ENCODE measurements at regions not wholly inside any gene's neighbourhood (a gene's known extent, or its start where the extent isn't known, plus 50 kb on each side); places are given as distances from the start of the nearest gene placed in this dataset.
A peak's percentile ranks its signal among the peaks of the same experiment; 100 is the strongest.

DNA sequence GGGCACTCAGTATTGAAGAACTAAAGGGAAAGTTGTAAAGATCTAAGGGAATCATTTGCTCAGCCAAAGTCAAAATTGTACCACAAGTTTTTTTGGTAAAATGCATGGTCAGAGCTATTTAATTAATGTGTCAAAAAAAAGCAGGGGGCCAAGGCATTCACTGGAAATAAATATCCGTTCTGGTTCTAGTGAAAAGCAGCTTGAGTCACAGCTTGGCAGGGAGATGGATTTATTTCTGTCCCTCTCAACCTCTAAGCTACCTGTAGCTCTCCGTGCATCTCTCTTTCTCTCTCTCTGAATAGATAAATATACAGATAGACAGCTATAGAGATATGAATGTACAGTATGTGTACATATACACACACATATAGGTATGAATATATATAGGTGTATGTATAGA, 554.4 kb upstream of the TMEM132C start:
- H3K4me3 ChIP-seq (ENCODE audit: low read depth, low read length), result no peak overlapping the region
- Mint-ChIP-seq H3K36me3 (no peaks in the 10 kb centered on the region), H3K9me3 (peaks cover 0 to 7% (median 3%) of the 10 kb centered on the region in 7 donors), H3K27me3 (no peaks in the 10 kb centered on the region), H3K4me1 (no peaks in the 10 kb centered on the region), H3K4me3 (no peak overlapping the region), H3K27ac (no peak overlapping the region)
- no peak overlapping the region for H3K27ac ChIP-seq (ENCODE audit: insufficient read depth, low read length, poor library complexity, severe bottlenecking)
- no peaks in the 10 kb centered on the region for H3K4me1 ChIP-seq (ENCODE audit: control insufficient read depth, insufficient read depth, low read length, poor library complexity, severe bottlenecking)
- peaks cover 0 to 3% of the 10 kb centered on the region in 2 experiments for H3K9me3 ChIP-seq (ENCODE audit: control insufficient read depth in 2 of 2, low read length in 2 of 2)
- H3K36me3 ChIP-seq (ENCODE audit: control insufficient read depth, insufficient read depth, low read length), result no peaks in the 10 kb centered on the region
- ATAC-seq (ENCODE audit: low read depth in 2 of 2), result no peak
- DNase-seq, result no peak
- H3K27me3 ChIP-seq (ENCODE audit: control insufficient read depth, insufficient read depth, low read length), result no peaks in the 10 kb centered on the region

DNA sequence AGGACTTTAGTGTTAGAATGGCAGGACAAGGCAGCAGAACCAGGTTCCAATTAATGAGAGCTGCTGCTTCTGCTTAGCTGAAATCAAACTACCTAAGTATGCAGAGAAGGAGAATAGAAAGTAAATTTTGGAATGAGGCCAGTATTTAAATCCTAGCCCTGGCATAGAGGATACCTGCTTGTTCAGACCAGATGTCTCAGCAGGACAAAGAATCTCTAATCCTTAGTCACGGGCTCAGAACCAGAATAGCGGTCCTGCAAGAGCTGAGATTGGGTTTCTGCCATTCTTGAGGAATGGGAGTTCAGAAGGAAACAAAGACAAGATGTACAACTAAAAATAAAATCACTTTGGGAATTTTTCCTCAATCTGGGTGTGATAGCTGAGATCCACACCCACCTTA, 550.8 kb upstream of the TMEM132C start:
- Histone ChIP-seq H3K4me1 (ENCODE audit: control insufficient read depth, insufficient read depth, low read length, poor library complexity, severe bottlenecking) (no peaks in the 10 kb centered on the region), H3K4me3 (ENCODE audit: low read depth, low read length) (no peak overlapping the region), H3K36me3 (ENCODE audit: control insufficient read depth, insufficient read depth, low read length) (no peaks in the 10 kb centered on the region), H3K27me3 (ENCODE audit: control insufficient read depth, insufficient read depth, low read length) (no peaks in the 10 kb centered on the region), H3K27ac (ENCODE audit: insufficient read depth, low read length, poor library complexity, severe bottlenecking) (no peak overlapping the region), H3K9me3 (ENCODE audit: control insufficient read depth in 2 of 2, low read length in 2 of 2) (peaks cover 0 to 3% of the 10 kb centered on the region in 2 experiments)
- Mint-ChIP-seq H3K4me3 (no peak overlapping the region), H3K27me3 (no peaks in the 10 kb centered on the region), H3K4me1 (no peaks in the 10 kb centered on the region), H3K9me3 (peaks cover 0 to 6% (median 3%) of the 10 kb centered on the region in 7 donors), H3K36me3 (no peaks in the 10 kb centered on the region), H3K27ac (peak overlapping the region in 1 of 3 donors; percentile 58)
- DNase-seq, result no peak
- ATAC-seq (ENCODE audit: low read depth in 2 of 2), result no peak

DNA sequence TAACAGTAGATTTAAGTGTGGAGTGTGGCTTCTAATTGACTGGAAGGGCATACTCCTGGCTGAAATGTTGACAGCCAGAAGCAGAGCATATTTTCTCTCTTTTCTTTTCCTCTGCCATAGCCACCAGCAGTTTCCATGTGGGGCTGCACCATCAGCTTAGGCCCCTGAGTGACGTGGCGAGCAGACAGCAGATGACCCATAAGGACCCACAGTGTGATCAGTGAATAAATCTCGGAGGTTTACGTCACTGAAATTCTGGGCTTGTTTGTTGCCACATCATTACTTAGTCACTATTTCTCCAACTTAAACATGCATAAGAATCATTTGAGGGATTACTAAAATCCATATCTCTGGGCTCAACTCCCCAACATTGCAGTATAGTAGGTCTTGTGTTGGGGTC, 549.7 kb upstream of the TMEM132C start:
- Mint-ChIP-seq H3K4me1 (no peaks in the 10 kb centered on the region), H3K4me3 (no peak overlapping the region), H3K27ac (no peak overlapping the region), H3K27me3 (no peaks in the 10 kb centered on the region), H3K36me3 (no peaks in the 10 kb centered on the region), H3K9me3 (peaks cover 0 to 10% (median 4%) of the 10 kb centered on the region in 7 donors)
- no peaks in the 10 kb centered on the region for H3K4me1 ChIP-seq (ENCODE audit: control insufficient read depth, insufficient read depth, low read length, poor library complexity, severe bottlenecking)
- no peaks in the 10 kb centered on the region for H3K36me3 ChIP-seq (ENCODE audit: control insufficient read depth, insufficient read depth, low read length)
- H3K27ac ChIP-seq (ENCODE audit: insufficient read depth, low read length, poor library complexity, severe bottlenecking), result no peak overlapping the region
- no peak overlapping the region for H3K4me3 ChIP-seq (ENCODE audit: low read depth, low read length)
- no peak for ATAC-seq (ENCODE audit: low read depth in 2 of 2)
- H3K27me3 ChIP-seq (ENCODE audit: control insufficient read depth, insufficient read depth, low read length), result no peaks in the 10 kb centered on the region
- no peak for DNase-seq
- H3K9me3 ChIP-seq (ENCODE audit: control insufficient read depth in 2 of 2, low read length in 2 of 2), result peaks cover 0 to 3% of the 10 kb centered on the region in 2 experiments

DNA sequence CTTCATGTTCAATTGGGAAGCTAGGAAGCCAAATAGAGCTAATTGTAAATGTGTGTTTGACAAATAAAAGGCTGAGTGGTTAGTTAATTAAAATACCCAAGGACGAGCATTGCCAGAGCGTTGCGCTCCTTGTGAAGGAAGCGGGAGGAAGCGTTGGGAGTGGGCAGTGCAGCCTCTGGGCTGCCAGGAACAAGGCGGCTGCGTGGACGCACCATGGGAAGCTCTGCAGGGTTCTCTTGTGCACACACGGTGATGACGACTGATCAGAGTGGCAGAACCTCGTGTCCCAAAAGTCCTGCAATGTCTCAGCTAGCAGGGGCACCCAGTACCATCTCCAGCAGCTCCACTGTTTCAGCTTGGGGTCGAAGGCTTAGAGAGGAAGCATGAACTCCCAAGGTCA, 546.6 kb upstream of the TMEM132C start:
- Histone ChIP-seq H3K36me3 (ENCODE audit: control insufficient read depth, insufficient read depth, low read length) (no peaks in the 10 kb centered on the region), H3K9me3 (ENCODE audit: control insufficient read depth in 2 of 2, low read length in 2 of 2) (peaks cover 0 to 2% of the 10 kb centered on the region in 2 experiments), H3K27ac (ENCODE audit: insufficient read depth, low read length, poor library complexity, severe bottlenecking) (no peak overlapping the region), H3K27me3 (ENCODE audit: control insufficient read depth, insufficient read depth, low read length) (no peaks in the 10 kb centered on the region), H3K4me1 (ENCODE audit: control insufficient read depth, insufficient read depth, low read length, poor library complexity, severe bottlenecking) (no peaks in the 10 kb centered on the region), H3K4me3 (ENCODE audit: low read depth, low read length) (no peak overlapping the region)
- no peaks in the 10 kb centered on the region for H3K27me3 Mint-ChIP-seq
- no peaks in the 10 kb centered on the region for H3K4me1 Mint-ChIP-seq
- H3K27ac Mint-ChIP-seq, result no peak overlapping the region
- H3K9me3 Mint-ChIP-seq, result peaks cover 0 to 8% (median 4%) of the 10 kb centered on the region in 7 donors
- no peak for ATAC-seq (ENCODE audit: low read depth in 2 of 2)
- DNase-seq, result no peak
- H3K4me3 Mint-ChIP-seq, result no peak overlapping the region
- no peaks in the 10 kb centered on the region for H3K36me3 Mint-ChIP-seq

DNA sequence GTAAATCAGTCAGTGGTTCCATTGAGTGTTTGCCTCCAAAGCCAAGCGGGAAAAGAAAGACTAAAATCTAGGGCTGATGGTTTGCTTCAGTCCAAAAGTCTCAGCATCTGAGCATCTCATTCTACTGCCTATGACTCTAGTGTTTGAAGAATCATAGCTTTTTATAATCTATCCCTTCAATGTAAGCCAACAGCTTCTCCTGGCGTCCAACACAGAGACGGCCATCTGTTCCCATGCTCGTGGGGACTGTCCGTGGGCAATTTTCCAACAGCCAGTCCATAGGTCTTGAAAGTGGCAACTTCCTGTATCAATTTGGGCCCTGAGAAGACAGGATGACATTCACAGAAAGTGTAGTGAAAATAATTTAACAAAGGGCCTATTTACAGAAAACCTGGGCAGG, 544.4 kb upstream of the TMEM132C start:
- Histone ChIP-seq H3K9me3 (ENCODE audit: control insufficient read depth in 2 of 2, low read length in 2 of 2) (peaks cover 0 to 2% of the 10 kb centered on the region in 2 experiments), H3K36me3 (ENCODE audit: control insufficient read depth, insufficient read depth, low read length) (no peaks in the 10 kb centered on the region), H3K27me3 (ENCODE audit: control insufficient read depth, insufficient read depth, low read length) (no peaks in the 10 kb centered on the region), H3K4me1 (ENCODE audit: control insufficient read depth, insufficient read depth, low read length, poor library complexity, severe bottlenecking) (no peaks in the 10 kb centered on the region), H3K27ac (ENCODE audit: insufficient read depth, low read length, poor library complexity, severe bottlenecking) (no peak overlapping the region), H3K4me3 (ENCODE audit: low read depth, low read length) (no peak overlapping the region)
- Mint-ChIP-seq H3K27ac (no peak overlapping the region), H3K36me3 (no peaks in the 10 kb centered on the region), H3K9me3 (peaks cover under 1 to 6% (median 3%) of the 10 kb centered on the region in 7 donors), H3K27me3 (no peaks in the 10 kb centered on the region), H3K4me3 (no peak overlapping the region), H3K4me1 (no peaks in the 10 kb centered on the region)
- DNase-seq, result no peak
- no peak for ATAC-seq (ENCODE audit: low read depth in 2 of 2)

DNA sequence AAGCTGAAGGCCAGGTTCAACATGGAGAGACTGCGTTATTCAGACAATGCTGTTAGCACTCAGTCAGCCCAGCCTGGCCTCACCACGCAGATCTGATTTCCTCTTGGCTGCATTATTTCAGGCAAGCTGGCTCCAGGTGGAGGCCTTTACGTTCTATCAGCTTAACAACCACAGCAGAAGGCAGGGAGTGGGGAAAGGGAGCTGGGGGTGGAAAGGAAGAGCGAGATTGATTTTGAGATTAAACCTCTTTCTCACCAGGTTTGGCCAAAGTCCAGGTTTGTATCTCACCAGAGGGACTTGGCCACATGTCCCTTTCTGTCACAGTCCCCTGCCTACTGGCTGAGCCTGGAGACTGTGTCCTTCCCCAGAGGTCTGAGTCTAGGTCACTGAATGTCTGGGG, 543.7 kb upstream of the TMEM132C start:
- H3K27ac Mint-ChIP-seq, result no peak overlapping the region
- no peaks in the 10 kb centered on the region for H3K36me3 Mint-ChIP-seq
- no peak overlapping the region for H3K4me3 ChIP-seq (ENCODE audit: low read depth, low read length)
- no peaks in the 10 kb centered on the region for H3K4me1 Mint-ChIP-seq
- no peak for DNase-seq
- no peak overlapping the region for H3K27ac ChIP-seq (ENCODE audit: insufficient read depth, low read length, poor library complexity, severe bottlenecking)
- ATAC-seq (ENCODE audit: low read depth in 2 of 2), result no peak
- no peaks in the 10 kb centered on the region for H3K4me1 ChIP-seq (ENCODE audit: control insufficient read depth, insufficient read depth, low read length, poor library complexity, severe bottlenecking)
- H3K27me3 ChIP-seq (ENCODE audit: control insufficient read depth, insufficient read depth, low read length), result no peaks in the 10 kb centered on the region
- no peak overlapping the region for H3K4me3 Mint-ChIP-seq
- peaks cover 0 to 2% of the 10 kb centered on the region in 2 experiments for H3K9me3 ChIP-seq (ENCODE audit: control insufficient read depth in 2 of 2, low read length in 2 of 2)
- no peaks in the 10 kb centered on the region for H3K27me3 Mint-ChIP-seq
- H3K36me3 ChIP-seq (ENCODE audit: control insufficient read depth, insufficient read depth, low read length), result no peaks in the 10 kb centered on the region
- peaks cover 0 to 6% (median 3%) of the 10 kb centered on the region in 7 donors for H3K9me3 Mint-ChIP-seq

DNA sequence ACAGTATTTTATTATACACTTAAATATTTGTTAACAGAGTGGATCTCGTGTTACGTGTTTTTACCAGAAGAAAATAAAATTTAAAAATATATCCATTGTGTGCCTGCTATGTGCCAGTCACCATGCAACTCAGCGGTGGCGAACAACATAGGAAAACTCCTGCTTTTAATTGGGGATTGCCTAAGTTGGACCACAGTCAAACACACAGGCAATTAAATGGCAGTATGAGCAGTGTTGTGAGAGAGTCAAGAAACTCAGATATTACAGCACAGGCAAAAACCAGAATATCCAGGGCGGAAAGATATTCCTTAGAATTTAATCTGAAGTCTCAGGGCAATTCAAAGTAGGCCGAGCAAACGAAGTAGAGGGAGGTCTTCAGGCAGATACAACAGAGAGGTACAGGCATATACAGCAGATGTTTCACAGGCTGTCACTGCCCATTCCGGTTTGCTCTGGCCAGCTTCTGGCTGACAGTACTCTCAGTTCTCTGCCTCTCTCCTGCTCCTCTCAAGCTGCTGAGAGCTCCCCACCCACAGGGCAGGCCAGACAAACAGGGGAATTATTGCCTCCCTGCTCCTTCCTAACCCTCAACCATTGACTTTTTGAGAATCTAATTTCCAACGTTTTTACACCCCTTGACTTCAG, 540.2 kb upstream of the TMEM132C start:
- no peaks in the 10 kb centered on the region for H3K27me3 Mint-ChIP-seq
- peaks cover 1 to 10% (median 6%) of the 10 kb centered on the region in 7 donors for H3K9me3 Mint-ChIP-seq
- no peak for ATAC-seq (ENCODE audit: low read depth in 2 of 2)
- no peak overlapping the region for H3K27ac ChIP-seq (ENCODE audit: insufficient read depth, low read length, poor library complexity, severe bottlenecking)
- H3K4me1 ChIP-seq (ENCODE audit: control insufficient read depth, insufficient read depth, low read length, poor library complexity, severe bottlenecking), result no peaks in the 10 kb centered on the region
- H3K27me3 ChIP-seq (ENCODE audit: control insufficient read depth, insufficient read depth, low read length), result no peaks in the 10 kb centered on the region
- no peaks in the 10 kb centered on the region for H3K36me3 ChIP-seq (ENCODE audit: control insufficient read depth, insufficient read depth, low read length)
- no peak overlapping the region for H3K4me3 ChIP-seq (ENCODE audit: low read depth, low read length)
- DNase-seq, result no peak
- H3K4me3 Mint-ChIP-seq, result no peak overlapping the region
- no peaks in the 10 kb centered on the region for H3K36me3 Mint-ChIP-seq
- H3K9me3 ChIP-seq (ENCODE audit: control insufficient read depth in 2 of 2, low read length in 2 of 2), result peaks cover 0 to 2% of the 10 kb centered on the region in 2 experiments
- no peak overlapping the region for H3K27ac Mint-ChIP-seq
- peaks cover 0 to 4% (median 0%) of the 10 kb centered on the region in 4 donors for H3K4me1 Mint-ChIP-seq

DNA sequence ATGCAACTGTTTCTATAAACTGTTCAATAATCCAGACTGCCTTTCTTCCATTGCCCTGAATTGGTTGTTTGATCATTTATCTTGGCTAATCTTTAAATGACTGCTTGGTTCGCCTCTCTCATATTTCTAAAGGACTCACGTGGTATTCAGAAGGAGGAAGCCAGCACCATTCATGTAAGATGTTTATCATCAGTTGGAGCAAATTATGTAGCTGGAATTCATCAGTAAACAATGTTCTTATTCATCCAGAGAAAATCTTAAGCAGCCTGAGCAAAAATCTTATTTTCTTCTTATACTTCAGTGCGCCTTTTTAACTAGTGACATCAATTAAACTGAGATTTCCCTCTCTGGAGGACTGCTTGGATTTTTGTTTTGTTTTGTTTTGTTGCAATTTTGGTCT, 538.7 kb upstream of the TMEM132C start:
- H3K9me3 Mint-ChIP-seq, result peaks cover 0 to 12% (median 5%) of the 10 kb centered on the region in 7 donors
- H3K27ac Mint-ChIP-seq, result no peak overlapping the region
- H3K4me3 Mint-ChIP-seq, result no peak overlapping the region
- no peak overlapping the region for H3K27ac ChIP-seq (ENCODE audit: insufficient read depth, low read length, poor library complexity, severe bottlenecking)
- ATAC-seq (ENCODE audit: low read depth in 2 of 2), result no peak
- no peak overlapping the region for H3K4me3 ChIP-seq (ENCODE audit: low read depth, low read length)
- H3K4me1 Mint-ChIP-seq, result peaks cover 0 to 4% (median 0%) of the 10 kb centered on the region in 4 donors
- H3K27me3 Mint-ChIP-seq, result no peaks in the 10 kb centered on the region
- no peak for DNase-seq
- H3K4me1 ChIP-seq (ENCODE audit: control insufficient read depth, insufficient read depth, low read length, poor library complexity, severe bottlenecking), result no peaks in the 10 kb centered on the region
- no peaks in the 10 kb centered on the region for H3K36me3 ChIP-seq (ENCODE audit: control insufficient read depth, insufficient read depth, low read length)
- peaks cover 0 to 2% of the 10 kb centered on the region in 2 experiments for H3K9me3 ChIP-seq (ENCODE audit: control insufficient read depth in 2 of 2, low read length in 2 of 2)
- no peaks in the 10 kb centered on the region for H3K27me3 ChIP-seq (ENCODE audit: control insufficient read depth, insufficient read depth, low read length)
- H3K36me3 Mint-ChIP-seq, result no peaks in the 10 kb centered on the region
